H1 (cell line): ENCODE measurements at regions not wholly inside any gene's neighbourhood (a gene's known extent, or its start where the extent isn't known, plus 50 kb on each side); places are given as distances from the start of the nearest gene placed in this dataset.

Experiments used
- CTCF ChIA-PET: fragments of 300-600 bp; sonication (Branson Sonifier 250); formaldehyde crosslinking; loops from one replicate; lab custom pipeline; 2021; ENCODE audit not compliant: partially characterized antibody; lab: Charles Lee
- POLR2A ChIA-PET: fragments of 300-600 bp; sonication (Branson Sonifier 250); formaldehyde crosslinking; loops from one replicate; lab custom pipeline; 2021; ENCODE audit warnings: inconsistent platforms; ENCODE audit not compliant: partially characterized antibody; lab: Charles Lee
- DNase-seq, 2 experiments: peaks; one replicate each; pipeline versions ENCODE4 v3.0.0 to v3.0.0-alpha.2; 2010 to 2022; ENCODE audit warnings: low spot score in 2 of 2, low read depth in 1 of 2, mixed read lengths in 1 of 2
- FAIRE-seq: peaks from 2 replicates; lab custom pipeline; 2011; peaks lifted over from hg19 to GRCh38; lab: Jason Lieb, UNC
- H2AFZ ChIP-seq: 2 replicates; pipeline ENCODE4 v1.8.1; 2012; ENCODE audit warnings: low read length, inconsistent platforms
- H2AK5ac ChIP-seq: 2 replicates; pipeline ENCODE4 v1.6.1; 2013; ENCODE audit warnings: low read depth, low read length
- H2BK120ac ChIP-seq: replicated peaks from 2 replicates; pipeline ENCODE3; 2013; ENCODE audit warnings: low read depth, low read length, inconsistent platforms
- H2BK12ac ChIP-seq: 2 replicates; pipeline ENCODE4 v1.6.1; 2013; ENCODE audit warnings: low read depth, low read length
- H2BK15ac ChIP-seq: 2 replicates; pipeline ENCODE4 v1.6.1; 2013; ENCODE audit warnings: low read length
- H2BK20ac ChIP-seq: 2 replicates; pipeline ENCODE4 v1.6.1; 2013; ENCODE audit warnings: low read length
- H2BK5ac ChIP-seq: 2 replicates; pipeline ENCODE4 v1.6.1; 2013; ENCODE audit warnings: low read depth, low read length
- H3K14ac ChIP-seq: 2 replicates; pipeline ENCODE4 v1.6.1; 2013; ENCODE audit warnings: inconsistent platforms; ENCODE audit not compliant: insufficient read length
- H3K18ac ChIP-seq: 2 replicates; pipeline ENCODE4 v1.6.1; 2013; ENCODE audit warnings: low read length; ENCODE audit errors: extremely low read depth
- H3K23ac ChIP-seq: 2 replicates; pipeline ENCODE4 v1.6.1; 2013; ENCODE audit warnings: inconsistent platforms; ENCODE audit not compliant: insufficient read length
- H3K23me2 ChIP-seq: 2 replicates; pipeline ENCODE4 v1.6.1; 2013; ENCODE audit warnings: low read depth, low read length
- H3K27ac ChIP-seq: 2 replicates; pipeline ENCODE4 v1.6.1; 2011; ENCODE audit warnings: low read depth, low read length, inconsistent platforms
- H3K27me3 ChIP-seq, 4 experiments: replicated peaks in 1 of 4; 1 replicate in 1 of 4; 2 replicates in 3 of 4; pipeline versions ENCODE4 v1.6.1 to v1.8.1; 2011 to 2013; ENCODE audit warnings: low read length in 3 of 4, mild to moderate bottlenecking in 3 of 4, inconsistent platforms in 2 of 4, mixed read lengths in 2 of 4, moderate library complexity in 1 of 4; ENCODE audit not compliant: control insufficient read depth in 3 of 4, insufficient read depth in 3 of 4; ENCODE audit errors: extremely low read depth in 1 of 4
- H3K36me3 ChIP-seq, 4 experiments: 2 replicates each; pipeline versions ENCODE4 v1.6.1 to v1.8.1; 2011 to 2013; ENCODE audit warnings: mild to moderate bottlenecking in 4 of 4, low read length in 3 of 4, moderate library complexity in 2 of 4, control low read depth in 1 of 4, inconsistent platforms in 1 of 4; ENCODE audit not compliant: insufficient read depth in 4 of 4, control insufficient read depth in 2 of 4
- H3K4ac ChIP-seq: replicated peaks from 2 replicates; pipeline ENCODE3; 2013; ENCODE audit warnings: low read length, low read depth, mixed read lengths, inconsistent platforms; ENCODE audit not compliant: insufficient read length
- H3K4me1 ChIP-seq, 4 experiments: replicated peaks in 1 of 4; 1 replicate in 1 of 4; 2 replicates in 3 of 4; pipeline versions ENCODE4 v1.6.1 to v1.8.1; 2011 to 2013; ENCODE audit warnings: low read length in 3 of 4, inconsistent platforms in 2 of 4, mixed read lengths in 1 of 4; ENCODE audit not compliant: insufficient read depth in 4 of 4, control insufficient read depth in 3 of 4
- H3K4me2 ChIP-seq, 2 experiments: 2 replicates each; pipeline versions ENCODE4 v1.6.1 to v1.8.1; 2011 to 2013; ENCODE audit warnings: low read depth in 2 of 2, low read length in 2 of 2, control low read depth in 1 of 2, inconsistent platforms in 1 of 2, mild to moderate bottlenecking in 1 of 2; ENCODE audit not compliant: insufficient read depth in 1 of 2
- H3K4me3 ChIP-seq, 4 experiments: fragments of 200-600, 300-600 bp in 1 of 4; sonication (generic), shearing (Covaris generic), sonication (Bioruptor Twin) in 1 of 4; 2 replicates each; pipeline versions ENCODE4 v1.5.1 to v1.8.1; 2011 to 2016; ENCODE audit warnings: low read length in 4 of 4, low read depth in 3 of 4, control low read depth in 2 of 4, inconsistent platforms in 2 of 4, mild to moderate bottlenecking in 2 of 4, mixed read lengths in 1 of 4, moderate library complexity in 1 of 4; ENCODE audit not compliant: insufficient read depth in 2 of 4; ENCODE audit errors: extremely low read depth in 1 of 4
- H3K56ac ChIP-seq: replicated peaks from 2 replicates; pipeline ENCODE3; 2013; ENCODE audit warnings: low read depth, mild to moderate bottlenecking, mixed read lengths, low read length, inconsistent platforms; ENCODE audit not compliant: insufficient read length
- H3K79me1 ChIP-seq: 2 replicates; pipeline ENCODE4 v1.6.1; 2013; ENCODE audit warnings: low read depth, low read length, control low read depth
- H3K79me2 ChIP-seq, 2 experiments: 2 replicates each; pipeline versions ENCODE4 v1.6.1 to v1.8.1; 2012 to 2013; ENCODE audit warnings: low read length in 2 of 2, mild to moderate bottlenecking in 2 of 2, inconsistent platforms in 1 of 2; ENCODE audit not compliant: insufficient read depth in 2 of 2, control insufficient read depth in 1 of 2
- H3K9ac ChIP-seq, 4 experiments: replicated peaks in 1 of 4; 1 replicate in 1 of 4; 2 replicates in 3 of 4; pipeline versions ENCODE4 v1.6.1 to v1.8.1; 2011 to 2013; ENCODE audit warnings: low read depth in 3 of 4, low read length in 3 of 4, control low read depth in 2 of 4, mild to moderate bottlenecking in 2 of 4, moderate library complexity in 2 of 4, inconsistent platforms in 1 of 4; ENCODE audit errors: extremely low read depth in 1 of 4
- H3K9me3 ChIP-seq, 2 experiments: 2 replicates each; pipeline versions ENCODE4 v1.6.1 to v1.8.1; 2012 to 2013; ENCODE audit warnings: mild to moderate bottlenecking in 2 of 2, moderate library complexity in 2 of 2, control low read depth in 1 of 2, inconsistent platforms in 1 of 2, low read depth in 1 of 2, low read length in 1 of 2, mixed read lengths in 1 of 2; ENCODE audit not compliant: insufficient read depth in 2 of 2
- H4K20me1 ChIP-seq, 2 experiments: replicated peaks in 1 of 2; 2 replicates each; pipeline versions ENCODE3 to v1.8.1; 2011 to 2013; ENCODE audit warnings: inconsistent platforms in 2 of 2, low read length in 2 of 2, mild to moderate bottlenecking in 1 of 2; ENCODE audit not compliant: insufficient read depth in 2 of 2, control insufficient read depth in 1 of 2
- H4K5ac ChIP-seq: 2 replicates; pipeline ENCODE4 v1.6.1; 2013; ENCODE audit warnings: low read length, low read depth, mixed read lengths, inconsistent platforms; ENCODE audit not compliant: insufficient read length
- H4K8ac ChIP-seq: 2 replicates; pipeline ENCODE4 v1.8.0; 2013; ENCODE audit warnings: mild to moderate bottlenecking, moderate library complexity, low read length, inconsistent platforms; ENCODE audit not compliant: insufficient read depth; ENCODE audit errors: extremely low read depth
- H4K91ac ChIP-seq: replicated peaks from 2 replicates; pipeline ENCODE3; 2013; ENCODE audit warnings: low read length, mixed read lengths, inconsistent platforms; ENCODE audit not compliant: insufficient read length
- ASH2L ChIP-seq: fragments of 200-600, 300-600 bp; sonication (generic); IDR thresholded peaks from one replicate; pipeline ENCODE4 v1.7.1; 2017; ENCODE audit warnings: low read length
- CEBPB ChIP-seq: IDR thresholded peaks from 2 replicates; pipeline ENCODE4 v1.6.1; 2012; ENCODE audit warnings: low read depth, low read length
- CHD1 ChIP-seq: IDR thresholded peaks from 2 replicates; pipeline ENCODE4 v1.6.1; 2012; ENCODE audit warnings: low read depth, low read length, improper control_type of control experiment
- CREB1 ChIP-seq: IDR thresholded peaks from 2 replicates; pipeline ENCODE4 v1.6.1; 2012; ENCODE audit warnings: inconsistent platforms
- EGR1 ChIP-seq: IDR thresholded peaks from 2 replicates; pipeline ENCODE4 v1.6.1; 2011; ENCODE audit warnings: low read depth, low read length, borderline replicate concordance
- JUN ChIP-seq: IDR thresholded peaks from 2 replicates; pipeline ENCODE4 v1.6.1; 2011; ENCODE audit warnings: low read depth, mild to moderate bottlenecking, improper control_type of control experiment, low read length
- KDM5A ChIP-seq: fragments of 200-600 bp; IDR thresholded peaks from 2 replicates; pipeline ENCODE4 v1.7.1; 2012; ENCODE audit warnings: mild to moderate bottlenecking, low read length, inconsistent platforms, mixed read lengths
- MAFK ChIP-seq: IDR thresholded peaks from 2 replicates; pipeline ENCODE4 v1.6.1; 2012; ENCODE audit warnings: low read depth, mild to moderate bottlenecking, improper control_type of control experiment, low read length
- PHF8 ChIP-seq: fragments of 200-600 bp; sonication (generic); conservative IDR thresholded peaks from 2 replicates; pipeline ENCODE4 v1.7.1; 2012; ENCODE audit warnings: low read depth, mild to moderate bottlenecking, inconsistent platforms, low read length, moderate library complexity
- POLR2A ChIP-seq, 2 experiments: IDR thresholded peaks; 1 replicate in 1 of 2; 2 replicates in 1 of 2; pipeline ENCODE4 v1.6.1; 2011; ENCODE audit warnings: low read depth in 2 of 2, low read length in 2 of 2, mild to moderate bottlenecking in 2 of 2; ENCODE audit errors: control extremely low read depth in 1 of 2
- RFX5 ChIP-seq: IDR thresholded peaks from 2 replicates; pipeline ENCODE4 v1.6.1; 2011; ENCODE audit warnings: low read depth, low read length, improper control_type of control experiment, borderline replicate concordance
- SP2 ChIP-seq: IDR thresholded peaks from 2 replicates; pipeline ENCODE4 v1.6.1; 2012; ENCODE audit warnings: mild to moderate bottlenecking, low read length, inconsistent platforms
- TAF1 ChIP-seq: IDR thresholded peaks from 2 replicates; pipeline ENCODE4 v1.6.1; 2011; ENCODE audit warnings: mild to moderate bottlenecking, low read depth, low read length
- TAF7 ChIP-seq: optimal IDR thresholded peaks from 2 replicates; pipeline ENCODE3; 2011; ENCODE audit warnings: low read depth, mild to moderate bottlenecking, inconsistent platforms, low read length, moderate library complexity, borderline replicate concordance
- WGBS, 2 experiments: shearing (Covaris generic) in 1 of 2; methylation state at CpG; one replicate each; pipeline versions ENCODE4 v1.1.6 to v1.1.7; 2013 to 2015; ENCODE audit warnings: low lambda C conversion rate in 2 of 2, mixed read lengths in 2 of 2, inconsistent platforms in 1 of 2, low coverage in 1 of 2, missing lambda C conversion rate in 1 of 2; ENCODE audit not compliant: insufficient replicate concordance in 2 of 2, insufficient coverage in 1 of 2, insufficient read length in 1 of 2; ENCODE audit errors: extremely low coverage in 1 of 2, missing lambda C conversion rate in 1 of 2; 5-methylcytosine and 5-hydroxymethylcytosine counted together
- TF ChIP-seq, protein P1 (sequence below): IDR thresholded peaks from 2 replicates; pipeline ENCODE4 v1.6.1; 2012; ENCODE audit warnings: low read length, inconsistent platforms

DNA sequence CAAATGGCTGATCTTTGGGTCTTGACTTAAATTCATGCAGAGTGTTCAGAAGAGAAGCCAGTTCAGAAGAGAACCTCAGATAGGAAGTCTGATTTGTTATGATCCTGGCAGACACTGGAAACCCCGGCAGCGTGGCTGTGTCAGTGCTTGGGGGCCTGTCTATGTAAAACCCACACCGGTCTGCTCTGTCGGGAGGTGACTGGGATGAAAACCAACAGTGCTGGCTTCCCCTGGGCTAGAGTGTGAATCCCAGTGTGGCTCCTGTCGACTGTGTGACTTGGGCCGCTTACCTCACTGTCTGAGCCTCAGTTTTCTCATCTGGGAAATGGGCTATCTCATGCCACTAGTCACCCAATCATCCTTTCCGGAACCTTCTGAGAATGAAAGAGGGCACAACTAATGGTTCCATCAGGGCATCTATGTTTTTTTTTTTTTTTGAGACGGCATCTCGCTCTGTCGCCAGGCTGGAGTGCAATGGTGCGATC is 92.4 kb downstream of the FOXL1 start:
- Histone ChIP-seq H3K36me3 (no peaks in the 10 kb centered on the region), H3K4me2 (no peak overlapping the region), H4K5ac (no peak overlapping the region), H2BK15ac (no peak overlapping the region), H3K9me3 (peaks cover 0 to 3% of the 10 kb centered on the region in 2 experiments; a peak in 1 of 4 replicates), H3K9ac (no peak overlapping the region), H3K23ac (no peak overlapping the region), H3K23me2 (peaks cover 9% of the 10 kb centered on the region; the same call in 1 of the 2 replicates), H2BK12ac (no peak overlapping the region), H2BK5ac (no peak overlapping the region), H3K79me1 (no peaks in the 10 kb centered on the region), H2AFZ (no peak overlapping the region), H3K56ac (no peak overlapping the region), H4K20me1 (no peaks in the 10 kb centered on the region), H3K4me3 (no peak overlapping the region), H3K79me2 (no peaks in the 10 kb centered on the region), H2AK5ac (no peak overlapping the region), H3K18ac (no peak overlapping the region), H2BK20ac (no peak overlapping the region), H3K4me1 (peaks cover 3 to 11% (median 5%) of the 10 kb centered on the region in 4 experiments; a peak in 5 of 7 replicates), H3K27ac (no peak overlapping the region), H4K91ac (no peak overlapping the region), H3K4ac (no peak overlapping the region), H4K8ac (no peak overlapping the region), H3K14ac (no peak overlapping the region), H3K27me3 (no peaks in the 10 kb centered on the region; a peak in 1 of 7 replicates), H2BK120ac (no peak overlapping the region)
- ChIA-PET CTCF (no interaction called here), POLR2A (no interaction called here)
- FAIRE-seq (no peak), DNase-seq (no peak)
- 96% methylated on average over 7 of the region's 11 CpGs; no CpG with 5 or more reads in 1 of the 2 experiments for WGBS, 2 experiments
- TF ChIP-seq EGR1 (no peak), KDM5A (no peak), JUN (no peak), SP2 (no peak), PHF8 (no peak), MAFK (no peak), POLR2A (IDR thresholded peaks at IDR 0.05; ENCODE audit: control extremely low read depth in 1 of 2, low read depth in 2 of 2, low read length in 2 of 2) (no peak), CHD1 (no peak), TAF1 (no peak), CREB1 (no peak), RFX5 (no peak), CEBPB (no peak), TAF7 (no peak), ASH2L (no peak)
- TF ChIP-seq, protein P1, sequence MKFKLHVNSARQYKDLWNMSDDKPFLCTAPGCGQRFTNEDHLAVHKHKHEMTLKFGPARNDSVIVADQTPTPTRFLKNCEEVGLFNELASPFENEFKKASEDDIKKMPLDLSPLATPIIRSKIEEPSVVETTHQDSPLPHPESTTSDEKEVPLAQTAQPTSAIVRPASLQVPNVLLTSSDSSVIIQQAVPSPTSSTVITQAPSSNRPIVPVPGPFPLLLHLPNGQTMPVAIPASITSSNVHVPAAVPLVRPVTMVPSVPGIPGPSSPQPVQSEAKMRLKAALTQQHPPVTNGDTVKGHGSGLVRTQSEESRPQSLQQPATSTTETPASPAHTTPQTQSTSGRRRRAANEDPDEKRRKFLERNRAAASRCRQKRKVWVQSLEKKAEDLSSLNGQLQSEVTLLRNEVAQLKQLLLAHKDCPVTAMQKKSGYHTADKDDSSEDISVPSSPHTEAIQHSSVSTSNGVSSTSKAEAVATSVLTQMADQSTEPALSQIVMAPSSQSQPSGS = no peak
